Lung (tissue), 11 donors: ENCODE measurements at regions not wholly inside any gene's neighbourhood (a gene's known extent, or its start where the extent isn't known, plus 50 kb on each side); places are given as distances from the start of the nearest gene placed in this dataset.

Experiments used
- ATAC-seq: fragments of 200-7000 bp; cut with Tn5 transposase; one replicate; pipeline ENCODE4 v1.9.1; 2020; ENCODE audit warnings: moderate number of reproducible peaks; ENCODE audit not compliant: insufficient read depth, low FRiP score
- DNase-seq, 3 donors: peaks; one replicate each; pipeline ENCODE4 v3.0.0-alpha.2; 2013 to 2017
- H3K27ac ChIP-seq, 2 donors: one replicate each; pipeline ENCODE4 v1.5.1; 2013; ENCODE audit warnings: mild to moderate bottlenecking in 2 of 2, moderate library complexity in 2 of 2, control low read depth in 1 of 2, inconsistent platforms in 1 of 2, low read depth in 1 of 2, low read length in 1 of 2
- H3K27me3 ChIP-seq, 3 donors: one replicate each; pipeline ENCODE4 v1.5.1; 2013; ENCODE audit warnings: low read length in 2 of 3; ENCODE audit not compliant: control insufficient read depth in 3 of 3, insufficient read depth in 3 of 3
- H3K36me3 ChIP-seq, 4 donors: one replicate each; pipeline ENCODE4 v1.5.1; 2013; ENCODE audit warnings: low read length in 4 of 4, mild to moderate bottlenecking in 1 of 4, moderate library complexity in 1 of 4; ENCODE audit not compliant: control insufficient read depth in 4 of 4, insufficient read depth in 4 of 4
- H3K4me1 ChIP-seq, 5 donors: one replicate each; pipeline ENCODE4 v1.5.1; 2013; ENCODE audit warnings: low read length in 5 of 5, mild to moderate bottlenecking in 2 of 5, moderate library complexity in 1 of 5; ENCODE audit not compliant: control insufficient read depth in 5 of 5, insufficient read depth in 5 of 5
- H3K4me3 ChIP-seq: one replicate; pipeline ENCODE4 v1.5.1; 2013; ENCODE audit warnings: mild to moderate bottlenecking, control low read depth, moderate library complexity
- H3K9ac ChIP-seq, 2 donors: one replicate each; pipeline ENCODE4 v1.5.1; 2013; ENCODE audit warnings: low read length in 2 of 2, control low read depth in 1 of 2; ENCODE audit not compliant: insufficient read depth in 1 of 2
- H3K9me3 ChIP-seq, 4 donors: one replicate each; pipeline ENCODE4 v1.5.1; 2013; ENCODE audit warnings: low read length in 3 of 4, mild to moderate bottlenecking in 1 of 4, moderate library complexity in 1 of 4; ENCODE audit not compliant: control insufficient read depth in 4 of 4, insufficient read depth in 3 of 4
- CTCF ChIP-seq: IDR thresholded peaks from 2 replicates; pipeline ENCODE4 v1.5.1; 2012; ENCODE audit warnings: mild to moderate bottlenecking; ENCODE audit errors: control extremely low read depth, extremely low read depth
- WGBS, 2 donors: extraction: QIAGEN DNeasy Blood & Tissue Kit; methylation state at CpG; one replicate each; pipeline ENCODE4 v1.1.7; 2013; 5-methylcytosine and 5-hydroxymethylcytosine counted together
- donor health status: control.
- donor health status: control.
- donor health status: Bipolar disorder and iron deficiency.
- donor health status: healthy.
- donor health status: DM: yes; HTN: yes; CAD: no.

- H3K9me3 ChIP-seq: no peaks in the 10 kb centered on the region
- ATAC-seq: no peak
- no peak overlapping the region for H3K9ac ChIP-seq
- WGBS, 2 donors: 66 to 69% methylated on average over 6 of the region's 6 CpGs
- H3K4me3 ChIP-seq: no peak overlapping the region
- H3K4me1 ChIP-seq: peaks cover 0 to 26% (median 11%) of the 10 kb centered on the region in 5 donors
- H3K27me3 ChIP-seq: no peaks in the 10 kb centered on the region
- no peaks in the 10 kb centered on the region for H3K36me3 ChIP-seq
- peak overlapping the region; percentile 13 to 71 for H3K27ac ChIP-seq
- no peak for TF ChIP-seq CTCF
- DNase-seq: no peak
These were observed 74.6 kb upstream of the CD93 start for GRCh38 chr20:23160536-23161243.

- Histone ChIP-seq H3K4me3 (no peak overlapping the region), H3K27me3 (no peaks in the 10 kb centered on the region), H3K4me1 (peaks cover 0 to 26% (median 9%) of the 10 kb centered on the region in 5 donors), H3K9ac (no peak overlapping the region), H3K9me3 (no peaks in the 10 kb centered on the region), H3K27ac (peak overlapping the region; percentile 1 to 41), H3K36me3 (no peaks in the 10 kb centered on the region)
- ATAC-seq (no peak), DNase-seq (no peak)
- WGBS, 2 donors: 63 to 77% methylated on average over 4 of the region's 4 CpGs
- TF ChIP-seq CTCF: no peak
These were observed 73.8 kb upstream of the CD93 start for GRCh38 chr20:23159947-23160318.

GRCh38 chr20:23159256-23159946, 73.3 kb upstream of the CD93 start:
- H3K4me3 ChIP-seq: no peak overlapping the region
- WGBS, 2 donors: 33 to 43% methylated on average over 3 of the region's 3 CpGs
- ATAC-seq (no peak), DNase-seq (peak in 2 of 3 donors; percentile 31 to 61)
- H3K9me3 ChIP-seq: no peaks in the 10 kb centered on the region
- no peaks in the 10 kb centered on the region for H3K27me3 ChIP-seq
- peaks cover 0 to 23% (median 8%) of the 10 kb centered on the region in 5 donors for H3K4me1 ChIP-seq
- no peak overlapping the region for H3K9ac ChIP-seq
- H3K36me3 ChIP-seq: no peaks in the 10 kb centered on the region
- H3K27ac ChIP-seq: peak overlapping the region; percentile 41 to 54
- no peak for TF ChIP-seq CTCF
